ENCODE measurements at regions not wholly inside any gene's neighbourhood (a gene's known extent, or its start where the extent isn't known, plus 50 kb on each side); places are given as distances from the start of the nearest gene placed in this dataset.

DNA sequence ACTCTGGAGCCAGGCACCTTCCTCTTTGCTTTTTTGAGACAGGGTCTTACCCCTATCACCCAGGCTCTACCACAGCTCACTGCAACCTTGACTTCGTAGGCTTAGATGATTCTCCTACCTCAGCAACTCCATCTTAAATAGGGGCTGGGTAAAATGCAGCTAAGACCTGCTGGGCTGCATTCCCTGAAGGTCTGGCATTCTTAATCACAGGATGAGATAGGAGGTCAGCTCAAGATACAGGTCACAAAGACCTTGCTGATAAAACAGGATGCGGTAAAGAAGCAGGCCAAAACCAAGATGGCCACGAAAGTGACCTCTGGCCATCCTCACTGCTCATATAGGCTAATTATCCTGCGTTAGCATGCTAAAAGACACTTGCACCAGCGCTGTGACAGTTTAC is 770.8 kb upstream of the PRKX start:
- TF ChIP-seq, protein P1, sequence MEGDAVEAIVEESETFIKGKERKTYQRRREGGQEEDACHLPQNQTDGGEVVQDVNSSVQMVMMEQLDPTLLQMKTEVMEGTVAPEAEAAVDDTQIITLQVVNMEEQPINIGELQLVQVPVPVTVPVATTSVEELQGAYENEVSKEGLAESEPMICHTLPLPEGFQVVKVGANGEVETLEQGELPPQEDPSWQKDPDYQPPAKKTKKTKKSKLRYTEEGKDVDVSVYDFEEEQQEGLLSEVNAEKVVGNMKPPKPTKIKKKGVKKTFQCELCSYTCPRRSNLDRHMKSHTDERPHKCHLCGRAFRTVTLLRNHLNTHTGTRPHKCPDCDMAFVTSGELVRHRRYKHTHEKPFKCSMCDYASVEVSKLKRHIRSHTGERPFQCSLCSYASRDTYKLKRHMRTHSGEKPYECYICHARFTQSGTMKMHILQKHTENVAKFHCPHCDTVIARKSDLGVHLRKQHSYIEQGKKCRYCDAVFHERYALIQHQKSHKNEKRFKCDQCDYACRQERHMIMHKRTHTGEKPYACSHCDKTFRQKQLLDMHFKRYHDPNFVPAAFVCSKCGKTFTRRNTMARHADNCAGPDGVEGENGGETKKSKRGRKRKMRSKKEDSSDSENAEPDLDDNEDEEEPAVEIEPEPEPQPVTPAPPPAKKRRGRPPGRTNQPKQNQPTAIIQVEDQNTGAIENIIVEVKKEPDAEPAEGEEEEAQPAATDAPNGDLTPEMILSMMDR (IDR thresholded peaks at IDR 0.05; ENCODE audit: low read depth, low read length, missing input control) = no peak
- TF ChIP-seq RAD21 (IDR thresholded peaks at IDR 0.05) (no peak), TAF1 (conservative IDR thresholded peaks at IDR 0.05) (no peak), FOXA1 (IDR thresholded peaks at IDR 0.05) (no peak), JUND (IDR thresholded peaks at IDR 0.05) (no peak), YY1 (IDR thresholded peaks at IDR 0.05) (no peak), SP1 (IDR thresholded peaks at IDR 0.05) (no peak)
- TF ChIP-seq, protein P2, sequence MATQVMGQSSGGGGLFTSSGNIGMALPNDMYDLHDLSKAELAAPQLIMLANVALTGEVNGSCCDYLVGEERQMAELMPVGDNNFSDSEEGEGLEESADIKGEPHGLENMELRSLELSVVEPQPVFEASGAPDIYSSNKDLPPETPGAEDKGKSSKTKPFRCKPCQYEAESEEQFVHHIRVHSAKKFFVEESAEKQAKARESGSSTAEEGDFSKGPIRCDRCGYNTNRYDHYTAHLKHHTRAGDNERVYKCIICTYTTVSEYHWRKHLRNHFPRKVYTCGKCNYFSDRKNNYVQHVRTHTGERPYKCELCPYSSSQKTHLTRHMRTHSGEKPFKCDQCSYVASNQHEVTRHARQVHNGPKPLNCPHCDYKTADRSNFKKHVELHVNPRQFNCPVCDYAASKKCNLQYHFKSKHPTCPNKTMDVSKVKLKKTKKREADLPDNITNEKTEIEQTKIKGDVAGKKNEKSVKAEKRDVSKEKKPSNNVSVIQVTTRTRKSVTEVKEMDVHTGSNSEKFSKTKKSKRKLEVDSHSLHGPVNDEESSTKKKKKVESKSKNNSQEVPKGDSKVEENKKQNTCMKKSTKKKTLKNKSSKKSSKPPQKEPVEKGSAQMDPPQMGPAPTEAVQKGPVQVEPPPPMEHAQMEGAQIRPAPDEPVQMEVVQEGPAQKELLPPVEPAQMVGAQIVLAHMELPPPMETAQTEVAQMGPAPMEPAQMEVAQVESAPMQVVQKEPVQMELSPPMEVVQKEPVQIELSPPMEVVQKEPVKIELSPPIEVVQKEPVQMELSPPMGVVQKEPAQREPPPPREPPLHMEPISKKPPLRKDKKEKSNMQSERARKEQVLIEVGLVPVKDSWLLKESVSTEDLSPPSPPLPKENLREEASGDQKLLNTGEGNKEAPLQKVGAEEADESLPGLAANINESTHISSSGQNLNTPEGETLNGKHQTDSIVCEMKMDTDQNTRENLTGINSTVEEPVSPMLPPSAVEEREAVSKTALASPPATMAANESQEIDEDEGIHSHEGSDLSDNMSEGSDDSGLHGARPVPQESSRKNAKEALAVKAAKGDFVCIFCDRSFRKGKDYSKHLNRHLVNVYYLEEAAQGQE (IDR thresholded peaks at IDR 0.05) = no peak

Data from liver (tissue), 3 donors.